Neuronal stem cell (in vitro differentiated cells): ENCODE measurements at regions not wholly inside any gene's neighbourhood (a gene's known extent, or its start where the extent isn't known, plus 50 kb on each side); places are given as distances from the start of the nearest gene placed in this dataset.

Experiments used
- DNase-seq: peaks from one replicate; pipeline ENCODE4 v3.0.0-alpha.2; 2013; ENCODE audit warnings: low spot score
- H2AFZ ChIP-seq: one replicate; pipeline ENCODE4 v1.6.1; 2013; ENCODE audit warnings: mild to moderate bottlenecking, low read length, inconsistent platforms
- H2AK5ac ChIP-seq: 2 replicates; pipeline ENCODE4 v1.6.1; 2013; ENCODE audit warnings: low read depth, mild to moderate bottlenecking, inconsistent platforms, low read length, moderate library complexity, mixed read lengths
- H2BK120ac ChIP-seq: 2 replicates; pipeline ENCODE4 v1.6.1; 2013; ENCODE audit warnings: low read depth, mild to moderate bottlenecking, inconsistent platforms, low read length, moderate library complexity, mixed read lengths
- H2BK12ac ChIP-seq: one replicate; pipeline ENCODE4 v1.6.1; 2013; ENCODE audit warnings: low read length, inconsistent platforms
- H2BK15ac ChIP-seq: 2 replicates; pipeline ENCODE4 v1.6.1; 2013; ENCODE audit warnings: mild to moderate bottlenecking, low read length, inconsistent platforms, mixed read lengths
- H2BK5ac ChIP-seq: one replicate; pipeline ENCODE4 v1.6.1; 2013; ENCODE audit warnings: inconsistent platforms, mild to moderate bottlenecking, low read length, moderate library complexity
- H3K14ac ChIP-seq: one replicate; pipeline ENCODE4 v1.6.1; 2013; ENCODE audit warnings: low read length, inconsistent platforms
- H3K18ac ChIP-seq: 2 replicates; pipeline ENCODE4 v1.6.1; 2013; ENCODE audit warnings: low read length, inconsistent platforms
- H3K23ac ChIP-seq: 2 replicates; pipeline ENCODE4 v1.6.1; 2013; ENCODE audit warnings: low read depth, mild to moderate bottlenecking, mixed read lengths, low read length, inconsistent platforms; ENCODE audit not compliant: poor library complexity
- H3K27ac ChIP-seq: replicated peaks from 3 replicates; pipeline ENCODE4 v1.5.1; 2013; ENCODE audit warnings: low read length, inconsistent platforms
- H3K27me3 ChIP-seq, 3 experiments: 2 replicates each; pipeline ENCODE4 v1.6.1; 2013; ENCODE audit warnings: low read length in 3 of 3, mild to moderate bottlenecking in 2 of 3, inconsistent platforms in 1 of 3, low read depth in 1 of 3, mixed read lengths in 1 of 3, moderate library complexity in 1 of 3; ENCODE audit not compliant: control insufficient read depth in 3 of 3, insufficient read depth in 3 of 3
- H3K36me3 ChIP-seq, 2 donors: replicated peaks in 1 of 2; 2 replicates each; pipeline ENCODE4 v1.6.1; 2013; ENCODE audit warnings: low read length in 2 of 2; ENCODE audit not compliant: control insufficient read depth in 2 of 2, insufficient read depth in 2 of 2
- H3K4ac ChIP-seq: 2 replicates; pipeline ENCODE4 v1.6.1; 2013; ENCODE audit warnings: inconsistent platforms, mild to moderate bottlenecking, low read length, moderate library complexity
- H3K4me1 ChIP-seq, 2 donors: 1 replicate in 1 of 2; 2 replicates in 1 of 2; pipeline ENCODE4 v1.6.1; 2013; ENCODE audit warnings: low read length in 2 of 2, low read depth in 1 of 2; ENCODE audit not compliant: control insufficient read depth in 2 of 2, insufficient read depth in 1 of 2
- H3K4me2 ChIP-seq: one replicate; pipeline ENCODE4 v1.6.1; 2013; ENCODE audit warnings: mild to moderate bottlenecking, low read length, inconsistent platforms; ENCODE audit not compliant: insufficient read depth, poor library complexity, severe bottlenecking
- H3K4me3 ChIP-seq, 2 donors: 2 replicates each; pipeline ENCODE4 v1.5.1; 2013; ENCODE audit warnings: low read length in 2 of 2, mild to moderate bottlenecking in 2 of 2, inconsistent platforms in 1 of 2, moderate library complexity in 1 of 2
- H3K79me1 ChIP-seq: one replicate; pipeline ENCODE4 v1.6.1; 2013; ENCODE audit warnings: low read depth, mild to moderate bottlenecking, inconsistent platforms, low read length, moderate library complexity
- H3K9ac ChIP-seq: one replicate; pipeline ENCODE4 v1.6.1; 2013; ENCODE audit warnings: mild to moderate bottlenecking, low read depth, low read length, inconsistent platforms; ENCODE audit not compliant: poor library complexity
- H3K9me3 ChIP-seq, 2 donors: replicated peaks in 1 of 2; 2 replicates each; pipeline versions ENCODE3 to v1.6.1; 2013; ENCODE audit warnings: low read length in 2 of 2, mild to moderate bottlenecking in 2 of 2, inconsistent platforms in 1 of 2, low read depth in 1 of 2, mixed read lengths in 1 of 2, moderate library complexity in 1 of 2; ENCODE audit not compliant: control insufficient read depth in 2 of 2, insufficient read depth in 1 of 2
- H4K8ac ChIP-seq: one replicate; pipeline ENCODE4 v1.6.1; 2013; ENCODE audit warnings: low read depth, mild to moderate bottlenecking, inconsistent platforms, low read length, moderate library complexity
- H4K91ac ChIP-seq: one replicate; pipeline ENCODE4 v1.6.1; 2013; ENCODE audit warnings: low read length, low read depth, mild to moderate bottlenecking, inconsistent platforms; ENCODE audit not compliant: poor library complexity
- WGBS, 2 donors: extraction: QIAGEN DNeasy Blood & Tissue Kit; methylation state at CpG; one replicate each; pipeline ENCODE4 v1.1.7; 2013; ENCODE audit warnings: missing lambda C conversion rate in 2 of 2, mixed read lengths in 1 of 2; ENCODE audit not compliant: insufficient read length in 2 of 2, insufficient replicate concordance in 1 of 2; ENCODE audit errors: extremely low coverage in 2 of 2; 5-methylcytosine and 5-hydroxymethylcytosine counted together

- Histone ChIP-seq H2BK12ac (no peak overlapping the region), H3K18ac (no peak overlapping the region), H2AK5ac (no peak overlapping the region), H3K4ac (no peak overlapping the region), H3K27me3 (no peaks in the 10 kb centered on the region), H4K91ac (no peak overlapping the region), H2BK120ac (no peak overlapping the region), H3K4me3 (no peak overlapping the region), H3K9me3 (peaks cover 0 to 14% of the 10 kb centered on the region in 2 donors), H2BK5ac (no peak overlapping the region), H3K4me2 (no peak overlapping the region), H3K9ac (no peak overlapping the region), H3K4me1 (peaks cover 5 to 15% of the 10 kb centered on the region in 2 donors), H3K27ac (no peak overlapping the region), H3K79me1 (no peaks in the 10 kb centered on the region), H3K14ac (no peak overlapping the region), H2AFZ (no peak overlapping the region), H3K36me3 (no peaks in the 10 kb centered on the region), H2BK15ac (no peak overlapping the region), H3K23ac (no peak overlapping the region), H4K8ac (no peak overlapping the region)
- DNase-seq: no peak
- WGBS, 2 donors: no CpG with 5 or more reads among the region's 2 CpGs
Measured at GRCh38 chr1:235017719-235018118, 110.9 kb downstream of the TOMM20 start.

- Histone ChIP-seq H3K9ac (no peak overlapping the region), H3K36me3 (no peaks in the 10 kb centered on the region), H3K4me3 (no peak overlapping the region), H3K4me1 (peaks cover 2 to 15% of the 10 kb centered on the region in 2 donors), H3K18ac (no peak overlapping the region), H3K27me3 (no peaks in the 10 kb centered on the region), H3K4me2 (no peak overlapping the region), H2BK120ac (no peak overlapping the region), H4K8ac (no peak overlapping the region), H2AK5ac (no peak overlapping the region), H2BK5ac (no peak overlapping the region), H2BK12ac (no peak overlapping the region), H3K9me3 (peaks cover 0 to 14% of the 10 kb centered on the region in 2 donors), H4K91ac (no peak overlapping the region), H3K79me1 (no peaks in the 10 kb centered on the region), H2AFZ (no peak overlapping the region), H3K4ac (no peak overlapping the region), H3K23ac (no peak overlapping the region), H2BK15ac (no peak overlapping the region), H3K14ac (no peak overlapping the region), H3K27ac (no peak overlapping the region)
- no peak for DNase-seq
- no CpG with 5 or more reads among the region's 4 CpGs for WGBS, 2 donors
Measured at GRCh38 chr1:235017191-235017590, 111.4 kb downstream of the TOMM20 start.

DNA sequence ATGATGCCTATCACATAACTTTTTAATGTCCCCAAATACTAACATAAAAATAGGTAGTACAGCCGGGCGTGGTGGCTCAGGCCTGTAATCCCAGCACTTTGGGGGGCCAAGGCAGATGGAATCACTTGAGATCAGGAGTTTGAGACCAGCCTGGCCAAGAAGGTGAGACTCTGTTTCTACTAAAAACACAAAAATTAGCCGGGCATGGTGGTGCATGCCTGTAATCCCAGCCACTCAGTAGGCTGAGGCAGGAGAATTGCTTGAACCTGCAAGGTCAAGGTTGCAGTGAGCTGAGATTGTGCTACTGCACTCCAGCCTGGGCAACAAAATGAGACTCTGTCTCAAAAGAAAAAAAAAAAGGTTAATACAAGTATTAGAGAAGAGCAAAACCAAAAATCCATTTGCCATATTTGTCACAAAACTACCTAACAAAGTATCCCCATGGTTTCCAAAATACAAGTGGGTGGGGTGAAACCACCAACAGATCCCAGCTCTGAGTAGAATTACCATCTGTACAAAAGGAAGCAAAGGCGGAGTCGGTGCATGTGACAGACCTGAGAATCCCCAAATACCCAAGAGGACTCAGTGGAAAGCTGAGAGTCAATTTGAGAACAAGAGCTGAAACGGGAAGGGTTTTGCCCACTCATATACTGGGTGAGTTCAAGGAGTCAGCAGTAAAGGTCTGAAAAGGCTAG lies 113.2 kb downstream of the TOMM20 start:
- Histone ChIP-seq H3K9me3 (peaks cover 0 to 14% of the 10 kb centered on the region in 2 donors), H4K91ac (no peak overlapping the region), H3K4me2 (no peak overlapping the region), H3K4me3 (no peak overlapping the region), H2AFZ (peak overlapping the region; percentile 14), H2BK120ac (no peak overlapping the region), H3K14ac (no peak overlapping the region), H2AK5ac (no peak overlapping the region), H3K4me1 (peaks cover 2 to 17% of the 10 kb centered on the region in 2 donors), H3K79me1 (no peaks in the 10 kb centered on the region), H2BK5ac (no peak overlapping the region), H3K4ac (no peak overlapping the region), H3K27ac (no peak overlapping the region), H3K9ac (no peak overlapping the region), H2BK15ac (no peak overlapping the region), H2BK12ac (no peak overlapping the region), H3K36me3 (no peaks in the 10 kb centered on the region), H3K18ac (no peak overlapping the region), H3K27me3 (no peaks in the 10 kb centered on the region), H3K23ac (no peak overlapping the region), H4K8ac (no peak overlapping the region)
- no peak for DNase-seq
- WGBS, 2 donors: no CpG with 5 or more reads among the region's 6 CpGs

GRCh38 chr1:235014756-235015155 lies 113.9 kb downstream of the TOMM20 start:
- Histone ChIP-seq H2BK120ac (no peak overlapping the region), H3K18ac (no peak overlapping the region), H3K9ac (no peak overlapping the region), H3K36me3 (no peaks in the 10 kb centered on the region), H2BK15ac (no peak overlapping the region), H3K9me3 (peaks cover 0 to 14% of the 10 kb centered on the region in 2 donors), H2BK5ac (no peak overlapping the region), H2AK5ac (no peak overlapping the region), H4K8ac (no peak overlapping the region), H3K23ac (no peak overlapping the region), H3K4me2 (no peak overlapping the region), H2BK12ac (no peak overlapping the region), H3K79me1 (no peaks in the 10 kb centered on the region), H4K91ac (no peak overlapping the region), H3K27me3 (no peaks in the 10 kb centered on the region), H3K14ac (no peak overlapping the region), H3K4me1 (peaks cover 2 to 17% of the 10 kb centered on the region in 2 donors), H3K27ac (no peak overlapping the region), H2AFZ (no peak overlapping the region), H3K4ac (no peak overlapping the region), H3K4me3 (no peak overlapping the region)
- no peak for DNase-seq
- no CpG with 5 or more reads among the region's 2 CpGs for WGBS, 2 donors
